ENCODE measurements at regions not wholly inside any gene's neighbourhood (a gene's known extent, or its start where the extent isn't known, plus 50 kb on each side); places are given as distances from the start of the nearest gene placed in this dataset.

- TF ChIP-seq POU5F1 (IDR thresholded peaks at IDR 0.05; ENCODE audit: borderline replicate concordance, low read depth, low read length, partially characterized antibody) = no peak
- no peak for TF ChIP-seq PHB (CRISPR knock-in tag; IDR thresholded peaks at IDR 0.05)
- TF ChIP-seq ELF1 (tag; IDR thresholded peaks at IDR 0.05) = no peak
- TF ChIP-seq E2F4 (CRISPR knock-in tag; IDR thresholded peaks at IDR 0.05; ENCODE audit: low read depth) = no peak
- TF ChIP-seq ZNF717 (CRISPR knock-in tag; IDR thresholded peaks at IDR 0.05) = no peak
- TF ChIP-seq ATF3 (IDR thresholded peaks at IDR 0.05) = no peak
- no peak for TF ChIP-seq ATF3 (CRISPR knock-in tag; conservative IDR thresholded peaks at IDR 0.05)
- no peak for TF ChIP-seq E2F5 (CRISPR knock-in tag; IDR thresholded peaks at IDR 0.05)
- no peak for TF ChIP-seq KDM4B (IDR thresholded peaks at IDR 0.05; ENCODE audit: borderline replicate concordance in 2 of 2, low read depth in 1 of 2)
- no peak for TF ChIP-seq ATF2 (CRISPR knock-in tag; IDR thresholded peaks at IDR 0.05)
These were observed 190.3 kb upstream of the PFN2 start (continued) for GRCh38 chr3:150161011-150161410.
